GM21528 (cell line): ENCODE measurements at regions not wholly inside any gene's neighbourhood (a gene's known extent, or its start where the extent isn't known, plus 50 kb on each side); places are given as distances from the start of the nearest gene placed in this dataset.
"Not testable (repeated sequence)": the region's sequence is repeated elsewhere in the genome, so short reads cannot be mapped to it uniquely, and the experiment has no call there.

Experiments
- ATAC-seq: cut with Tn5 transposase; IDR thresholded peaks from one replicate; pipeline ENCODE4 v1.9.1; 2021; ENCODE audit warnings: mild to moderate bottlenecking, moderate library complexity; ENCODE audit not compliant: unreplicated experiment, low FRiP score

DNA sequence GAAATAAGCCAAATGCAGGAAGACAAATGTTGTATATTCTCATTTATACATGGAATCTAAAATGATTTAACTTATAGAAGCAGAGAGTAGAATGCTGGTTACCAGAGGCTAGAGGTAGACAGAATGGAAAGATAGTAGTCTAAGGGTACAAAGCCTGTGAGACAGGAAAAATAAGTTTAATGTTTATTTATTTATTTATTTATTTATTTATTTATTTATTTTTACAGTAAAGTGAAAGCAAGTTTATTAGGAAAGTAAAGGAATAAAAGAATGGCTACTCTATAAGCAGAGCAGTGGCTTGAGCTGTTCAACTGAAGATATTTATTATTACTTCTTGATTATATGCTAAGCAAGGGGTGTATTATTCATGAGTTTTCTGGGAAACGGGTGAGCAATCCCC is 203.2 kb downstream of the LAS1L start:
- no peak for ATAC-seq

DNA sequence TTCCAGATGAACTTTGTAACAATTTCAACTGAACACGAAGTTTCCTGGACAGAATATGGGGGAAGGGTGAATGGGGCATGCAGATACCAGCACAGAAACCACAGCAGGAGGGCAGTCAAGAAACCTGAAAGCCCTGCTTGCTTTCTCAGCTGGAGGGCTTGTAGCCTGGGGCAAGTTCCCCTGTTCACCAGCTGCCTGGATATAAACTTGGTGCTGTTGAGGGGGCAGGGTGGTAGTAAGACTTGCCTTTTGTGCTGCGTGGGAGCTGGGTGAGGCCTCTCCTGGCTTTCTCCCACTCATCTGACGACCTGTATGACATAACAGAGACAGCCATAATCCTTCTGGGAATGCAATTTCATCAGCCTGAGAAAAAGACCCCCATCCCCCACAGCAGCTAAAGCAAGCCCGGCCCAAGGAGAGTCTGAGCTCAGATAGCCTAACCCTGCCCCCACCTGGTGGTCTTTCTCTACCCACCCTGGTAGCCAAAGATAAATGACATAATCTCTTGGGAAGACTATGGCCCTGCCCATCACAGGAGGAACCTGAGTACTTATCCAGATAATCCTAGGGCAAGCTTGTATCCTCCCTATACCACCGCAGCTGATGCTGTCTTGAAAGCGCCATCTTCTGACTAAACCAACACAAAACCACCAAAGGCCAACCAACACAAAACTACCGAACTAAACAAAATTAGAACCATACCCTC is 234.3 kb downstream of the LAS1L start:
- no peak for ATAC-seq

DNA sequence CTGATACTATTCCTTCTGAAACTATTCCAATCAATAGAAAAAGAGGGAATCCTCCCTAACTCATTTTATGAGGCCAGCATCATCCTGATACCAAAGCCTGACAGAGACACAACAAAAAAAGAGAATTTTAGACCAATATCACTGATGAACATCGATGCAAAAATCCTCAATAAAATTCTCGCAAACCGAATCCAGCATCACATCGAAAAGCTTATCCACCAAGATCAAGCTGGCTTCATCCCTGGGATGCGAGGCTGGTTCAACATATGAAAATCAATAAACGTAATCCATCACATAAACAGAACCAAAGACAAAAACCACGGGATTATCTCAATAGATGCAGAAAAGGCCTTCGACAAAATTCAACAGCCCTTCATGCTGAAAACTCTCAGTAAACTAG is 251.7 kb downstream of the LAS1L start:
- not testable (repeated sequence) for ATAC-seq

DNA sequence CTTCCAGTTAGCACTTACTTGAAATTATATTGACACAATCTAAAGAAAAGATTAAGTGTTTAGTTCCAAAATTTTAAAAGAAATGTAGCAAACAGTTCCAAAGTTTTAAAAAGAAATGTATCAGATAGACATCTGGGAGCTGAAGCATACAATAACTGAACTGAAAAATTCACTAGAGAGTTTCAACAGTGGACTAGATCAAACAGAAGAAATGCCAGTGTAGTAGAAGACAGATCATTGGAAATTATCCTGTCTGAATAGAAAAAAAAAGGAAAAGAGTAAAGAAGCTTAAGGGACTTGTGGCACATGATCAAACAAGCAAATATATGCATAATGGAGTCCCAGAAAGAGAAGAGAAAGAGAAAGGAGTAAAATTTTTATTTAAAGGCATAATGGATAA is 261.4 kb downstream of the LAS1L start:
- ATAC-seq = no peak

DNA sequence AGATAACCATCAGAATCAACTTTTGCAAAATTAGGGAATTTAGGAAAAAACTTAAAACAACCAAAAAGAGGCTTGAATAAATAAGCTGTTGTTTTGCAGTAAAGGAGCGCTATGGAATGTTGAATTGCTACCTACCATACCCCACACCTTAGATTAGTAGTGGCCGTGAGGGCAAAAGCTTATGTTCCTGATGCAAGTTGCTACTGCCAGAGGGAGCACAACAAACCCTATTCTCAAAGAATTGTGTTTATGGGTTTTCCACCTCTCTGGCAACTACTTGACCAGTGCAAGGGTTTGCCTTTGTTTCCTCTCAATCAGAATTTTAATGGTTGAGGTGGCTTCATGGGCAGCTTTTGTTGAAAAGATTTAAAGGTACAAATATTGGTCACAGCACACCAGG is 268.1 kb downstream of the LAS1L start:
- ATAC-seq = no peak

DNA sequence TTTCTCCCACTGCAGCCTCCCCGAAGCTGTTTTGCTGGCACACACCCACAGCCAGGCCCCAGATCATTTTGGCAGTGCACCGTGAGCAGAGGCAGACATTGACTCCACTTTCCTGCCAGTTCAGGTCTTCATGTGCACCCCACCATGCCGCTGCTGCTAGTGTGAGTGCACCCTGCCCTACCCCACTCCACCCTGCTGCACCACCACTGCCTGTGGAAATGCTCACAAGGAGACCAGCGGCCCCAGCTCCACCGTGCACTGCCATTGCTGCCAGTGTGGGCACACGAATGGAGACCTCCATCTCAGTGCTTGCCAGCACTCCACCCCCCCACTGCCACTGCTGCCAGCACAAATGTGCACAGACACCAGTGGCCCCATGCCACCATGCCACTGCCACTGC is 277.6 kb upstream of the ZC4H2 start:
- ATAC-seq = no peak

DNA sequence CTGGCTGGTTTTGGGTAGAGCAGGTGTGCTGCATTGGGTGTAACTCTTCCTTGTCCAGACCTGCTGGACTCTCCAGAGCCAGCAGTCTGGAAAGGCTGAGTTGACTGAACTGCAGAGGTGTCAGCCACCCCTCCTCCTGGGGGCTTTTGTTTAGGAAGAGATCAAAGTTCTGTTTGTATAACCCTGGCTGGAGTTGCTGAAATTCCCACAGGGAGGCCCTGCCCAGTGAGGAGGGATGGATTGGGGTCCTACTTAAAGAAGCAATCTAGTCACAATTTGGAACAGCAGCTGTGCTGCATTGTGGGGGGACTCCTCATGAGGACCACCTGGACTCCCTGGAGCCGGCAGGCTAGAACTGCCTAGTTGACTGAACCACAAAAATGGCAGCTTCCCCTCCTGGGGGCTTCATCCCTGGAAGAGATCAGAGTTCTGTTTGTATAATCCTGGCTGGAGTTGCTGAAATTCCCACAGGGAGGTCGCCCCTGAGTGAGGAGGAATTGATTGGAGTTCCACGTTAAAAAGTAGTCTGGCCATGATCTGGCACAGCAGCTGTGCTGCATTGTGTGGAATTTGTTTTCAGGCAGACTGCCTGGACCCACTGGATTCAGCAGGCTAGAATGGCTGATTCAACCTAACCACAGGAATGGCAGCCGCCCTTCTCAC is 264.9 kb upstream of the ZC4H2 start:
- ATAC-seq = no peak

DNA sequence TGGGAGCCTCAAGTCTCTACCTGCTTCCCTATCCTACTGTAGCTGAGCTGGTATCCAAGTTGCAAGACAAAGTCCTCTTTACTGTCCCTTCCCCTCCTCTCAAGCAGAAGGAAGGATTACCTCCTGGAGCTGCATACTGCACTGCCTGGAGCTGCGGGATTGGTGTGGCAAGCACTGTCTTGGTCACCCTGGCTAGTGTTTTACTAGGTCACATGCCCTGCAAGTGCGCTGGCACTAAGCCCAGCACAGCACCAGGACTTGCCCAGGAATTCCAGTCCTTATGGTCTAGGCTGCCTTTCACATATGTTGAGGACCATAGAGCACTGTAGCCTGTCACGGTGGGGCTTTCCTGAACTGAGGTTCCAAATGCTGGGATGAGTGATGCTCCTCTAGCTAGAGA is 227.3 kb upstream of the ZC4H2 start:
- ATAC-seq = no peak

DNA sequence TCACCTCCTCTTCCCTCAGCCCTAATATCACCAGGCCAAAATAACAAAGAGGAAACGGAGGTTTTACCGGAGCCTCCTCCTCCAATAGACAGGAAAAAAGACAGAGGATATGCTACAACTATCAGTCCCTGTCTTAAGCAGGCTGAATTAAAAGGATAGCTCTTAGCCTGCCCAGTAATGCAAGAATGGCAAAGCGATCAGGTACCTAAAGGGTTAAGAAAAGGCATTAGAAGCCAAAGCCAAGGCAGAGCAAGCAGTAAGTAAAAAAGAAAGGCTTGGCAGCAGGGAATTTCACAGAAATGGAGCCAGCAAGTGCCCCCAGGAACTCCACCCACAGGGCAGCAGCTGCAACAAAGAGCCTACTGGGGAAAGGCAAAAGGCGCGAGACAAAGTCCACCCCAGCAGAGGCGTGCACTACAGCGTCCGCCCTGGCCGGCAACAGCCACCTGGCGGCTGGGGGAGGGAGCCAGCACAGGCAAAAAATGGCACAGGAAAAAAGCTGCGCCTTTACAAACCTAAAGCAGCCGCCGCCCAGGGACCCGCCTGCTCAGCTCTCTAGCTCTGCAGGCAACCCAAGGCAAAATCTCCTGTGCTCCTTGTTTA is 220.6 kb upstream of the ZC4H2 start:
- no peak for ATAC-seq

DNA sequence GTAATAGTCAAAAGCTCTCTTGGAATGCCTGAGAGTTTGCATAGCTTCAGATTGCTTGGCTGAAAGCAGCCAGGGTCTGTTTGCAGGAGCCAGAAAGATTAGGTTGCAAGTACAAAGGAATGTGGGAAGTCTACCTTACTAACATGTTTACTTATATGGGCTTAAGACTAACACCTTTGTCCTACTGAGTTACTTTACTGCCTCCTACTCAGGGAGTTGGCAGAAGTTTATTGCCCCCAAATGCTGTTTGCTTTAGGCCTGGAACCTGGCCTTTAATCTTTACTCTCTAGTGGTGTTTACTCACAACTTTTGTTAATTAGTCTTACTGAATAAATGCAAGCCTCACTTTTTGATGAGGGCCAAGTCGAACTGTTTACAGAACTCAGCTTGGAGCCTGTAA is 219.4 kb upstream of the ZC4H2 start:
- ATAC-seq = no peak

DNA sequence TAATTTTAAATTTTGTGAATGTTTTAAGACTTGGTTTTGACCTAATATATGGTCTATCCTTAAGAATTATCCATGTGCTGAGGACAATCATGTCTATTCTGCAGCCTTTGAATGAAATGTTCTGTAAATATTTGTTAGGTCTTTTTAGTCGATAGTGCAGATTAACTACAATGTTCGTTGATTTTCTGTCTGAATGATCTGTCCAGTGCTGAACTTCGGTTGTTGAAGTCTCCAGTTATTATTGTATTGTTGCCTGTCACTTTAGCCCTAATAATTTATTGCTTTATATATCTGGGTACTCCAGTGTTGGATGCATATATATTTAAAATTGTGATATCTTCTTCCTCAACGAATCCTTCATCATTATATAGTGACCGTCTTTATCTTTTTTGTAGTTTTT is 218.3 kb upstream of the ZC4H2 start:
- ATAC-seq = no peak

DNA sequence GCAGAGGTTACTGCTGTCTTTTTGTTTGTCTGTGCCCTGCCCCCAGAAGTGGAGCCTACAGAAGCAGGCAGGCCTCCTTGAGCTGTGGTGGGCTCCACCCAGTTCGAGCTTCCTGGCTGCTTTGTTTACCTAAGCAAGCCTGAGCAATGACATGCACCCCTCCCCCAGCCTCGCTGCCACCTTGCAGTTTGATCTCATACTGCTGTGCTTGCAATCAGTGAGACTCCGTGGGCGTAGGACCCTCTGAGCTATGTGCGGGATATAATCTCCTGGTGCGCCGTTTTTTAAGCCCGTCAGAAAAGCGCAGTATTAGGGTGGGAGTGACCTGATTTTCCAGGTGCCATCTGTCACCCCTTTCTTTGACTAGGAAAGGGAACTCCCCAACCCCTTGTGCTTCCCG is 187.1 kb upstream of the ZC4H2 start:
- ATAC-seq = not testable (repeated sequence)

DNA sequence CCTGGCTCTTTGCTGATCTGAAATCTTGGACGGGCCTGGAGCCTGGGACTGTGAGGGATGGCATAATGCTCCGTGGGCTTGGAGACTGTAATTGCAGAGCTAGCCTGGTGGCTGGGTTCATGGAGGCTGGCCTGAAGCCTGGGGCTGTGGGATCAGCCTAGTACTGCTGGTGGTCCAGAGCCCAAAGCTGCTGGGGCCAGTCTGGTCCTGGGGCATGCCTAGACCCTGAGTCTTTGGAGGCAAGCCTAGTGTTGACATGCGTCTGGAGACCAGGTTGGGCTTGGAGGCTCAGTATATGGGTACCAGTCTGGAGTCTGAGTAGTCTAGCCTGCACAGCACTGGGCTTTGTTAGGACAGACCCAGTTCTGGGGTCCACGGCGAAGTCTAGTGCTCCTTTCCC is 172.0 kb upstream of the ZC4H2 start:
- ATAC-seq = no peak

DNA sequence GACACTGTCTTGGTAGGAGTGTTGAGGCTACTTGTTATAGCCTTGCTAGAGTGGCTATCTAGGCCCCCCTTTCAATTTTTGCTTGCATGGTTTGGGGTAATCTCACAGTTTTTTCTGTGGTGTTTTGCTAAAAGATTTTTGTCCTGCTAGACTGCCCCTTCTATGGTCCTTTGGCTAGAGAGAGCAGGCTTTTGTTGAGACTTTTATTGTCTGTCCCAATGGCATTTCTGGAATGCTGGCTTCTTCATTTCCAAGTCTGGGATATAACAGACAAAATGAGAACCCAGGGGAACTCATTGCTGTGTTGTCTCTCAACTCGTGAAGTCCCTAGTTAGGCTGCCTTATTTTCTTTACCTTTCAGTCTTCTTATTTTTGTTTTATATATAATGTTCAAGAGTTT is 160.2 kb upstream of the ZC4H2 start:
- ATAC-seq = no peak

DNA sequence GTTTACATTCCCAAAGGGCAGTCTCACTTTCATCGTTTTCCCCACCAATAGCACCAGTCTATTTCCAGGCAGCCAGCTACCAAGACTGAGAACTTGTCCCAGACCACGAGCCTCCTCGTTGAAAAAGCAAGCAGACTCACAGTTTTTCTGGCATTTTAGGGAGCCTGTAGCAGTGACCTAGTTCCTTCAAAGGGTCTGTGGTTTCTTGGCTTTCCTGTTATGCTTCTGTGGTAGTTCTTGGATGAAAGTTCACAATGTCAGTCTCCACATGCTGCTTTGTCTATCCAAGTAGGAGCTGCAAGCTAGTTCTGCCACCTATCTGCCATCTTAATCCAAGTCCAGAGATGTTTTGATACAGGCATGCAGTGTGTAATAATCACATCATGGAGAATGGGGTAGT is 151.6 kb upstream of the ZC4H2 start:
- no peak for ATAC-seq

DNA sequence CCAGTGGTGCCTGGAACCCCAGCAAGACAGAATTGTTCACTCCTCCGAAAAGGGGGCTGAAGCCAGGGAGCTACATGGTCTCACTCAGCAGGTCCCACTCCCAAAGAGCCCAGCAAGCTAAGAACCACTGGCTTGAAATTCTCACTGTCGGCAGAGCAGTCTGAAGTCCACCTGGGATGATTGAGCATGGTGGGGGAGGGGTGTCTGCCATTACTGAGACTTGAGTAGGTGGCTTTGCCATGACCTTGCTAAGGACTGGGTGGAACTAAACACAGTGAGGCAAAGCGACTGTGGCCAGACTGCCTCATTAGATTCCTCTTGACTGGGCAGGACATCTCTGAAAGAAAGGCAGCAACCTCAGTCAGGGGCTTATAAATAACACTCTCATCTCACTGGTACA is 122.6 kb upstream of the ZC4H2 start:
- ATAC-seq = no peak

DNA sequence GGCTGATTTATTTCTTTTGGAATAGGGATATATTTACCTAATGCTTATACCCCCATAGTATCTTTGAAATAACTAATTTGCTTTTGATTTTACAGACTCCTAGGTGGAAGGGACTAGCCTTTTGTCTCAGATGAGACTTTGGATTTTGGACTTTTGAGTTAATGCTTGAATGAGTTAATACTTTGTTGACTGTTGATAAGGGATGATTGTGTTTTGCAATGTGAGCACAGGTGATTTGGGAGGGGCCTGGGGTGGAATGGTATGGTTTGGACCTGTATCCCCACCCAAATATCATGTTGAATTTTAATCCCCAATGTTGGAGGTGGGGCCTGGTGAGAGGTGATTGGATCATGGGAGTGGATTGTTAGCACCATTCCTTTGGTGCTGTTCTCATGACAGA is 117.4 kb upstream of the ZC4H2 start:
- ATAC-seq = no peak

DNA sequence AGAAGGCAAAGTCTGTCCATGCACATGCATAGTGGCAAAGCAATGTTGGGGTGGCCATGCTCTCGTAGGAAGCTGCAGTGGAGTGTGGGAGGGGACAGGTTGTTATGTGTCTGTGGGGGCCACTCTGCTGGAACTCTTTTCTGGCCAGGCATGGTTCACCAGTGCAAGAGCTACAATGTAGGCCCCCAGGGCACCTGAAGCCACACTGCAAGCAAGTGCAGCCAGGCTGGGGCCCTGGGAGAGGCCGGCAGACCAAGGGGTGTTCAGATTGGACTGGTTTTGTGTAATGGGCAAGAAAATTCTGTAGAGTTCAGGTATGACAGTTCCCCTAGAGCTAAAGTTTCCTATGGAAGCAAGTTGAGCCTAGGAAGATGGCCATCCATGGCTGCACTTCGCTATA is 97.0 kb upstream of the ZC4H2 start:
- no peak for ATAC-seq

DNA sequence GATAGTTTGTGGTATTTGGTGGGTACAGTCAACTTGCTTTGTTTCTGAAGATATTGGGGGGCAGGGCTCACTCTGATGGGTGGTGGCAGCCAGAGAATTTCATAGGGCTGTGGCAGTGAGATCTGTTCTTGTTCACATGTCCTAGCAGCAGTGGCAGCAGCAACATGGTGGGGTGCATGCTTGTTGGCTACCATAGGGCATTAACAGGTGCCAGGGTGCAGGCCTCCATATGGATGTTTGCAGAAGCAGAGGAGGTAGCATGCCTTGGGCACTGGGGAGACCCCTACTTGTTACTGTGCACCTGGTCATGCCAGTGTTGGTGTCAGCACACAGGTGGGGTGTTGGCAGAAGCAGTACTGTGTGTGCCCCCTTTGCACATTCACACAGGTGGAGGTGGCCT is 96.3 kb upstream of the ZC4H2 start:
- no peak for ATAC-seq

DNA sequence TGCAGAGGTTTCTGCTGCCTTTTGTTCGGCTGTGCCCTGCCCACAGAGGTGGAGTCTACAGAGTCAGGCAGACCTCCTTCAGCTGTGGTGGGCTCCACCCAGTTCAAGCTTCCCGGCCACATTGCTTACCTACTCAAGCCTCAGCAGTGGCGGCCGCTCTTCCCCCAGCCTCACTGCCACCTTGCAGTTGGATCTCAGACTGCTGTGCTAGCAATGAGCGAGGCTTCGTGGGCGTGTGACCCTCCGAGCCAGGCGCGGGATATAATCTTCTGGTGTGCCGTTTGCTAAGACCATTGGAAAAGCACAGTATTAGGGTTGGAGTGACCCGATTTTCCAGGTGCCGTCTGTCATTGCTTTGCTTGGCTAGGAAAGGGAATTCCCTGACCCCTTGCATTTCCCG is 82.4 kb upstream of the ZC4H2 start:
- not testable (repeated sequence) for ATAC-seq

DNA sequence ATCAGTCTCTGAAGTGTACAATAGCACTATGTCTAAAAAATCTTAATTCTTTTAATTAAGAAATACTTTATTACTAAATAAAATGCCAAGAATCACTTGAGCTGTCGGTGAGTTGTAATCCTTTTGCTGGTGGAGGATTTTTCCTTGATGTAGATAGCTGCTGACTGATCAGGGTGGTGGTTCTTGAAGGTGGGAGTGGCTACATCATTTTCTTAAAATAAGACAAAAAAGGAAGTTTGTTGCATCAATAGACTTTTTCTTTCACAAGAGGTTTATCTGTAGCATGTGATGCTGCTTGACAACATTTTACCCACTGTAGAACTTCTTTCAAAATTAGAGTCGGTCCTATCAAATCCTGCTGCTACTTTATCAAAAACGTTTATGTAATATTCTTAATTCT is 68.8 kb upstream of the ZC4H2 start:
- no peak for ATAC-seq

DNA sequence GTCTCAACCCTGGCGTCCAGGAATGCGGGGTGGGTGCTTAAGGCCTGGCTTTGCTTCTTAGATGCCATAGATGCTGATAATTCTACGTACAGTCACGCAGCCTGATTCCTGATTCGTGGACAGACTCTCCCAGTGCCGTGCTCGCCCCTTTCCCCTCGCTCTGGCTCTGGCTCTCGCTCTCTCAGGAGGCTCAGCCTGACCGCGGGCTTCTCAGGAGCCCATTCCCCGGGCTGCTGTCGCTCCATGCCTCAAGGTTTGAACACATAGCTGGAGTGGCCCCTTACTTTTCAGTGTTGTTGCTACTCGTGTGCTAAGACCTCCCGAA is 59.2 kb upstream of the ZC4H2 start:
- peak; percentile 52 for ATAC-seq
